OCI-LY1 (cell line): ENCODE measurements at regions not wholly inside any gene's neighbourhood (a gene's known extent, or its start where the extent isn't known, plus 50 kb on each side); places are given as distances from the start of the nearest gene placed in this dataset.

ENCODE experiments used
- CTCF ChIP-seq: fragments of 200-600 bp; sonication (generic), shearing (Covaris generic); IDR thresholded peaks from 2 replicates; pipeline ENCODE4 v1.5.1; 2017; ENCODE audit warnings: mild to moderate bottlenecking, antibody characterized with exemption, low read length, moderate library complexity, mixed read lengths
- EZH2 ChIP-seq: fragments of 200-600 bp; sonication (generic), shearing (Covaris generic); IDR thresholded peaks from 2 replicates; pipeline ENCODE4 v1.8.0; 2017; ENCODE audit warnings: borderline replicate concordance, mixed run types, mild to moderate bottlenecking, antibody characterized with exemption, low read length, moderate library complexity, mixed read lengths

- no peak for TF ChIP-seq CTCF
- TF ChIP-seq EZH2, result no peak
Measured at GRCh38 chr4:160510928-160511327, 1408.0 kb downstream of the RAPGEF2 start.
